GM13976 (cell line): ENCODE measurements at regions not wholly inside any gene's neighbourhood (a gene's known extent, or its start where the extent isn't known, plus 50 kb on each side); places are given as distances from the start of the nearest gene placed in this dataset.

Source experiments
- DNase-seq: peaks from one replicate; pipeline ENCODE4 v3.0.0; 2012; ENCODE audit warnings: low spot score
- in situ Hi-C: fragments of 300-500 bp; cut with MboI; formaldehyde crosslinking; loops from one replicate; pipeline ENCODE4 v1.12.0; 2022; ENCODE audit warnings: low sequenced_read_pairs, mixed read lengths, inconsistent platforms; ENCODE audit not compliant: unreplicated experiment
- TF ChIP-seq, protein P1 (sequence below): IDR thresholded peaks from 2 replicates; pipeline ENCODE4 v1.5.1; 2012; ENCODE audit warnings: borderline replicate concordance, mild to moderate bottlenecking; ENCODE audit not compliant: insufficient read depth; ENCODE audit errors: extremely low read depth, missing control alignments, control extremely low read depth

DNA sequence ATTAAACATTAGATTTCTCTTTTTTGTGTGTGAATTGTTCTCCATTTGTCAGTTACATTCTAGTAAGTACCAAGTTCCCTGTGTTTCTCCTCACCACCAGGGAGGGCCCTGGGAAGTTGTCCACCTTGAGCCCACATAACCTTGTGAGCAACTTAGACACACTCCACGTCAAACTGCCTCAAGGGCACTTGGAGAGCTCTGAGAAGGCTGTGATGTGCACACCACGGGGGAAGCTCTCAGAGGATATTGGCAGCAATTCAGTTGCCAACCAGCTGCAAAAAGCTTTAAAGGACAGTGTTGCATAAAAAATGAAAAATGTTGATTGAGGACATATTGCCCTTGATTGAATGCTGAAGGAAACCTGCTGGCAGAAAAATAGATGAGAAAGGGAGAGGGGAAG, 743.6 kb downstream of the RNF144A start:
- no peak for DNase-seq
- in situ Hi-C loops: no loop called here
- TF ChIP-seq, protein P1, sequence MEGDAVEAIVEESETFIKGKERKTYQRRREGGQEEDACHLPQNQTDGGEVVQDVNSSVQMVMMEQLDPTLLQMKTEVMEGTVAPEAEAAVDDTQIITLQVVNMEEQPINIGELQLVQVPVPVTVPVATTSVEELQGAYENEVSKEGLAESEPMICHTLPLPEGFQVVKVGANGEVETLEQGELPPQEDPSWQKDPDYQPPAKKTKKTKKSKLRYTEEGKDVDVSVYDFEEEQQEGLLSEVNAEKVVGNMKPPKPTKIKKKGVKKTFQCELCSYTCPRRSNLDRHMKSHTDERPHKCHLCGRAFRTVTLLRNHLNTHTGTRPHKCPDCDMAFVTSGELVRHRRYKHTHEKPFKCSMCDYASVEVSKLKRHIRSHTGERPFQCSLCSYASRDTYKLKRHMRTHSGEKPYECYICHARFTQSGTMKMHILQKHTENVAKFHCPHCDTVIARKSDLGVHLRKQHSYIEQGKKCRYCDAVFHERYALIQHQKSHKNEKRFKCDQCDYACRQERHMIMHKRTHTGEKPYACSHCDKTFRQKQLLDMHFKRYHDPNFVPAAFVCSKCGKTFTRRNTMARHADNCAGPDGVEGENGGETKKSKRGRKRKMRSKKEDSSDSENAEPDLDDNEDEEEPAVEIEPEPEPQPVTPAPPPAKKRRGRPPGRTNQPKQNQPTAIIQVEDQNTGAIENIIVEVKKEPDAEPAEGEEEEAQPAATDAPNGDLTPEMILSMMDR: no peak

DNA sequence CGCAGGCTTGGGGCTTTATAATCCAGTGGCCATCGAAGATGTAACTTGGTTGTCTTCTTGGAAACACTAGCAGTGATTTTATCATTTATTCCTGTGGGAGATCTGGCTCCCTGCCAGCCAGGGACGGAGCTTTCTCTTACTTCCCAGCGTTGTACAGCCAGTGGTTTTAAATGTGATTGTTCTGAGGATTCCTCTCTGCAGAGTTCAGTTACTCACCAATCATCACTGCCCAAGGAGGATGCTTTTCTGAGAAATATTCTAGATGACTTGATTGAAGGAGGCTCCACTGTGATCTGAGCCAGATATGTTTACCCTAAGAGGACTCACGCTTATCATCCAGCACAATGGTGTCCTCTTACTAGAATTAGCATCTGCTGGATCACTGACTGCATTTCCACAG, 744.3 kb downstream of the RNF144A start:
- DNase-seq: no peak
- in situ Hi-C loops: no loop called here
- TF ChIP-seq, protein P1: no peak

DNA sequence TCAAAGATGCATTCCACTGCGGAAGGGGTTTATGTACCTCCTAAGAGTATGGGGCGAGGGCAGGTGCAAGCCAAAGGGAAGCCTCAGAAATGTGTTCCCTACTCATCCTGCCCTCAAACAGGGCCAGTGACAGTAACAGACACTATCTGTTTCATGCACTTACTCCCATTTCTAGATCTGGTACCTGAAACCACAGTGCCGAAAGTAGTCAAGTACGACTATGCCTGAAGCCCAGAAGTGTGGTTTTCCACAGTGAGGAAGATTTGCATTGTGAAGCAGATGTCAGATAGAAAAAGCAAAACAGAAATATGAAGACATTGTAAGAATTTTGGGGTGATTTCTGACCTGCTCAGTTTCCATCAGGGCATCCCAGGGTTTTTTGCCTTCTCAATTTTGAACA, 748.7 kb downstream of the RNF144A start:
- in situ Hi-C loops: no loop called here

DNA sequence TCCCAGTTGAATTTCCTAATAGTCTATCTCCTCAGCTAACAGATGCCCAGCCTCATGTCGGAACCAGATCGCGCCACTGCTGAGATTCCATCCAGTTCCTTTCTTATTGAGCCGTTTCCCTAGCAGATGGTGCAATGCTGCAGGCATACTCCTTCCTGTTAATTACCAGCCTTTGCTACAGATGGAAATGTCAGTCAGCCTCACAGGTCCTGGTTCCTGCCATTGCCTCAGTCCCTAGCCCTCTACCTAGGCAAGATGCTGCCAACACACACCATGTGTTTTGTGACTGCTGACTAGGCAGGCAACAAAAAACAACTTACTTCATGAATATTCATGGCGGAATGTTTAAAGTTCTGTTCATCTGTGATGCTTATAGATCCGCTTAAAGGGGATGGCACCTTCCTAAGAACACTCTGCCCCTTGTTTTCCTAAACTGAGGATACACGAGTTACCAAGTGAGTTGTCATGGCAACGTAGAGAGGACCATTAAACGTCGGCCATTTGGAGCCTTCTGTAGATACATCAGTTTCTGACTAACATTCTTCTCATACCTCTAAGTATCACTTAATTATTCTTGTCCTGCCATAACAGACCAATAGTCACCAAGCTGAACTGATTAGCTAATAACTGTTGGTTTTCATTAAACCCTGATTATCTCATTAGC, 749.5 kb downstream of the RNF144A start:
- no peak for DNase-seq
- in situ Hi-C loops: no loop called here
- TF ChIP-seq, protein P1: no peak

More for the DNA sequence above, 748.7 kb downstream of the RNF144A start:
- no peak for DNase-seq
- TF ChIP-seq, protein P1: no peak

DNA sequence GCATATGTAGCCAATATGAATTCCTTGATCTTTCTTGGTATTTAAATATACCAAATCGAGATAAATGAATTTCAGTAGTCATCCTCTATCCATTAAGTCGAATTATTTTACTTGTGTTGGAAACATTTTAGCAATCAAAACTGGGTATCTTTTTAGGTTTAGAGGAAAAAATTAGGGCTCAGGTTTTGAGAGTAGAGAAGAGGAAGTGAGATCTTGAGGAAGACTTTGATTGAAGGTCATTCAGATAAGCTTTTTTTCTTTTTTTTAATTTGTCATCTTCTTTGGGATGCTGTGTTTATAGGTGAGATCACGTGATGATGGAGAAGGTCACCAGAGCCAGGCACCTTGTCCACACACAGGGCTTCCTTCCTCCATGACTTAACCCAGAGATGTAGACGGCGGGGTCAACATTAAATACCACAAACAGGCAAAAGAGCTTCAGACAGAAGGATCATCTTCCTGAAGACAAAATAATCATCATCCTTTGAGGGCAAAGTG, 750.1 kb downstream of the RNF144A start:
- no peak for DNase-seq
- TF ChIP-seq, protein P1: no peak
- in situ Hi-C loops: no loop called here

DNA sequence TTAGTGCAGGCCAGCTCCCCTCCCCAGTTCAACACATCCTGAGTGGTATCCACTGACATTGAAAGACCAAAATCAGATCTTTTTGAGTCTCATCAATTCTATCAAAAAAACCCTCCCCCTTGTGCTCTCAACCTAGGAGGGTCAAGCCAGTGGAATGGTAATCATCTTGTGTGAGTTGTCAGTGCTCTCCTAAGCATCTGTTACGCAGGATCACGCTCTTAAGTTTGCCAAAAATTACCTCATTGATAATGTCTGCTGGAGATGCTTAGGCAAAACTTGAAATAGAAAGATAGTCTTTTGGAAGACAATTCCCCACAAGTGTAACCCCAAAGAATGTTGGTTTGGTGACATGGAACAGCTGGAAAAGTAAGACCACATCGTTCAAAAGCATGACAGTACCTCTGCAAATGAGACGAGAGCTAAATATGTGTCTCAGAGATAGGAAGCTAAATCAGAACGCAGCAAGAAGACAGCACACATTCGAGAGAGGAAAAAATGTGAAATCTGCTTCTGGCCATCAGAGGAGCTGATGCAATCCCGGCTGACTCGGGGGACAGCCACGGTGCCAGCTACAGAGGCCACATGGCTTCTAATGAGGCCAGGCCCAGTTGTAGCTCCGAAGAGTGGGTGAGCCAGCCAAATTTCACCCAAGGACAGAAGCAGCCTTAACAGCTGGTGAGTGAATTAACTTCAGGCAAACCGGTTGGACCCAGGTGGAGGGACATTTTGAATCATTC, 753.9 kb downstream of the RNF144A start:
- no peak for DNase-seq
- in situ Hi-C loops: no loop called here
- TF ChIP-seq, protein P1: no peak
